Epithelial cell of proximal tubule (primary cell): ENCODE measurements at regions not wholly inside any gene's neighbourhood (a gene's known extent, or its start where the extent isn't known, plus 50 kb on each side); places are given as distances from the start of the nearest gene placed in this dataset.
"Not testable (repeated sequence)": the region's sequence is repeated elsewhere in the genome, so short reads cannot be mapped to it uniquely, and the experiment has no call there.

ENCODE experiments used
- DNase-seq: peaks from one replicate; pipeline ENCODE4 v3.0.0-alpha.2; 2011; ENCODE audit warnings: low read depth
- H3K4me3 ChIP-seq: 2 replicates; pipeline ENCODE4 v1.5.1; 2011; ENCODE audit warnings: low read depth, mild to moderate bottlenecking, low read length
- TF ChIP-seq, protein P1 (sequence below): conservative IDR thresholded peaks from 2 replicates; pipeline ENCODE4 v1.5.1; 2012; ENCODE audit warnings: low read depth, mild to moderate bottlenecking, low read length

DNA sequence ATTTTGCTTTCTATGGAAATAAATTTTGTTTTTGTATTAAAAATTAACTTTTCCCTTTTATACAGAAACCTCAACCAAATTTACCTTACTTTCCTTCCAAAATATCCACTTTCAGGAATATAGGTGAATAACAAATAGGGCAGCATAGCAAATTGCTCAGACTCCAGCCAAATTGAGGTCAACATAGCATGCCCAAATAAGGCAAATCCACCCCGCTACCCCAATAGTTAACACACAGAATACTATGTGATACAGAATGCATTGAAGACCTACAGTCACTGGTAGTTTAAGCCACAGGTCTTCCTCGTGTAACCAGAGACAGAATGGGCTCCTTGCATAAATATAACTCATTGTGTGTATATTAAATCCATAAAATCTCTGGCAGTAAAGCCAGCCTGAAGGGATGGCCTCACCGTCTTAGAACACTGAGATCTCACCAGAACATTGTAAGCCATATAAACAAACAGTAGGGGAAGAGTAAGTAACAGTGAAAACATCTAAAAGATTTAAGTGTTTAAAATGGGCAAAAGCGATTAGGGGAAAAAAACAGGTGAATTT is 72.2 kb downstream of the PMAIP1 start:
- DNase-seq: no peak
- TF ChIP-seq, protein P1, sequence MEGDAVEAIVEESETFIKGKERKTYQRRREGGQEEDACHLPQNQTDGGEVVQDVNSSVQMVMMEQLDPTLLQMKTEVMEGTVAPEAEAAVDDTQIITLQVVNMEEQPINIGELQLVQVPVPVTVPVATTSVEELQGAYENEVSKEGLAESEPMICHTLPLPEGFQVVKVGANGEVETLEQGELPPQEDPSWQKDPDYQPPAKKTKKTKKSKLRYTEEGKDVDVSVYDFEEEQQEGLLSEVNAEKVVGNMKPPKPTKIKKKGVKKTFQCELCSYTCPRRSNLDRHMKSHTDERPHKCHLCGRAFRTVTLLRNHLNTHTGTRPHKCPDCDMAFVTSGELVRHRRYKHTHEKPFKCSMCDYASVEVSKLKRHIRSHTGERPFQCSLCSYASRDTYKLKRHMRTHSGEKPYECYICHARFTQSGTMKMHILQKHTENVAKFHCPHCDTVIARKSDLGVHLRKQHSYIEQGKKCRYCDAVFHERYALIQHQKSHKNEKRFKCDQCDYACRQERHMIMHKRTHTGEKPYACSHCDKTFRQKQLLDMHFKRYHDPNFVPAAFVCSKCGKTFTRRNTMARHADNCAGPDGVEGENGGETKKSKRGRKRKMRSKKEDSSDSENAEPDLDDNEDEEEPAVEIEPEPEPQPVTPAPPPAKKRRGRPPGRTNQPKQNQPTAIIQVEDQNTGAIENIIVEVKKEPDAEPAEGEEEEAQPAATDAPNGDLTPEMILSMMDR: no peak
- H3K4me3 ChIP-seq: no peak overlapping the region

- not testable (repeated sequence) for DNase-seq, H3K4me3 ChIP-seq
Measured at GRCh38 chr18:59971144-59971543, 71.3 kb downstream of the PMAIP1 start.

GRCh38 chr18:59969477-59970028 is 69.8 kb downstream of the PMAIP1 start:
- not testable (repeated sequence) for H3K4me3 ChIP-seq, DNase-seq

DNA sequence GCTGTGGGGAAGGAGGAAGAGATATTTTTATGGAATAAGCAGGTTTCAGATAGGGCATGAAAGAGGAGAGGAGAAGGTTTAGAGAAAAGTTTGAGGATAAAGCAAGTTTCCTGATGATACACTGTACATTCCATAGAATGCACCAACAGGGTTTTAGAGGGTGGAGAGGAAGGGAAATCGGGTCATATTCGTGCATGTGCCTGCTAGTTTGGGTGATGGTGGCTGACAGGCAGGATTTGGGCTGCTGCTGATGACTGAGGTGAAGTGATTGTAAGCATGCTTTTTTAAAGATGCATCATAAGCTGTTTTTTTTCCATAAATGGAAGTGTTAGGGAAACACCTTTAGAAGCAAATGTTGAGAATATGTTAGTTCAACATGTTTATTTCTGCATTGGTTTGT is 68.8 kb downstream of the PMAIP1 start:
- TF ChIP-seq, protein P1: no peak
- H3K4me3 ChIP-seq: no peak overlapping the region
- DNase-seq: no peak

DNA sequence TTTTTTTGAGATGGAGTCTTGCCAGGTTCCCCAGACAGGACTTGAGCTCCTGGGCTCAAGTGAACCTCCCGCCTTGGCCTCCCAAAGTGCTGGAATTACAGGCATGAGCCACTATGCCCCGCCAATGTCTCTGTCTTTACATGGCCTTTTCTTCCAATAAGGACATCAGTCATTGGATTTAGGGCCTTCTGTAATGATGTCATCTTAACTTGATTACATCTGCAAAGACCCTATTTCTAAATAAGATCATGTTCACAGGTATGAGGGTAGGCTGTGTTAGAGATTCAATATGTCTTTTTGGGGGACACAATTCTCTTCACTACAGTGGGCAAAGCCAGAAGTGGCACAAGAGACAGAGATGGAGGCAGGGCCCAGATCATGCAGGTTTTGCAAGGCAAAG is 68.1 kb downstream of the PMAIP1 start:
- no peak overlapping the region for H3K4me3 ChIP-seq
- TF ChIP-seq, protein P1: no peak
- DNase-seq: no peak

- TF ChIP-seq, protein P1: no peak
- no peak for DNase-seq
- H3K4me3 ChIP-seq: no peak overlapping the region
Measured at GRCh38 chr18:59966913-59967312, 67.1 kb downstream of the PMAIP1 start.

GRCh38 chr18:59963229-59963628 is 63.4 kb downstream of the PMAIP1 start:
- no peak overlapping the region for H3K4me3 ChIP-seq
- no peak for DNase-seq
- TF ChIP-seq, protein P1: no peak

GRCh38 chr18:59961070-59961469 is 61.3 kb downstream of the PMAIP1 start:
- no peak for DNase-seq

More at GRCh38 chr18:59961070-59961469, 61.3 kb downstream of the PMAIP1 start:
- TF ChIP-seq, protein P1: no peak
- H3K4me3 ChIP-seq: no peak overlapping the region
